ENCODE measurements at regions not wholly inside any gene's neighbourhood (a gene's known extent, or its start where the extent isn't known, plus 50 kb on each side); places are given as distances from the start of the nearest gene placed in this dataset.

- no peak overlapping the region for H3K4ac ChIP-seq (ENCODE audit: low read length)
- H3K27ac ChIP-seq (replicated peaks; ENCODE audit: low read length): no peak overlapping the region
- H4K91ac ChIP-seq (ENCODE audit: low read depth, low read length, poor library complexity): no peak overlapping the region
- no peaks in the 10 kb centered on the region for H3K9me3 ChIP-seq (replicated peaks in 1 of 2; ENCODE audit: control insufficient read depth in 2 of 2, insufficient read depth in 1 of 2, low read depth in 1 of 2, low read length in 2 of 2)
- no peak overlapping the region for H2AK5ac ChIP-seq (ENCODE audit: low read depth, low read length)
- no peak overlapping the region for H2BK12ac ChIP-seq (ENCODE audit: low read length)
- H3K79me1 ChIP-seq (ENCODE audit: low read depth, low read length): no peaks in the 10 kb centered on the region
- H3K4me3 ChIP-seq (ENCODE audit: low read length in 2 of 2): no peak overlapping the region
- no CpG with 5 or more reads among the region's 2 CpGs for WGBS, 2 donors (ENCODE audit: extremely low coverage in 2 of 2, insufficient read length in 2 of 2, insufficient replicate concordance in 1 of 2)
- H3K23ac ChIP-seq (ENCODE audit: low read depth, low read length, poor library complexity): no peak overlapping the region
- H3K18ac ChIP-seq (ENCODE audit: low read length): no peak overlapping the region
- no peak overlapping the region for H2BK120ac ChIP-seq (ENCODE audit: low read depth, low read length)
- no peak overlapping the region for H3K4me2 ChIP-seq (ENCODE audit: insufficient read depth, low read length, poor library complexity, severe bottlenecking)
- no peak overlapping the region for H3K14ac ChIP-seq (ENCODE audit: low read length)
- no peak for DNase-seq (ENCODE audit: low spot score)
- no peak overlapping the region for H2BK15ac ChIP-seq (ENCODE audit: low read length)
- no peak overlapping the region for H4K8ac ChIP-seq (ENCODE audit: low read depth, low read length)
- H3K9ac ChIP-seq (ENCODE audit: low read depth, low read length, poor library complexity): no peak overlapping the region
- no peaks in the 10 kb centered on the region for H3K27me3 ChIP-seq (ENCODE audit: control insufficient read depth in 3 of 3, insufficient read depth in 3 of 3, low read depth in 1 of 3, low read length in 3 of 3)
- no peak overlapping the region for H2AFZ ChIP-seq (ENCODE audit: low read length)
- H3K36me3 ChIP-seq (replicated peaks in 1 of 2; ENCODE audit: control insufficient read depth in 2 of 2, insufficient read depth in 2 of 2, low read length in 2 of 2): no peaks in the 10 kb centered on the region
- no peaks in the 10 kb centered on the region for H3K4me1 ChIP-seq (ENCODE audit: control insufficient read depth in 2 of 2, insufficient read depth in 1 of 2, low read depth in 1 of 2, low read length in 2 of 2)
- H2BK5ac ChIP-seq (ENCODE audit: low read length): no peak overlapping the region
Measured at GRCh38 chr5:117020999-117021398, 446.4 kb upstream of the SEMA6A start.

DNA sequence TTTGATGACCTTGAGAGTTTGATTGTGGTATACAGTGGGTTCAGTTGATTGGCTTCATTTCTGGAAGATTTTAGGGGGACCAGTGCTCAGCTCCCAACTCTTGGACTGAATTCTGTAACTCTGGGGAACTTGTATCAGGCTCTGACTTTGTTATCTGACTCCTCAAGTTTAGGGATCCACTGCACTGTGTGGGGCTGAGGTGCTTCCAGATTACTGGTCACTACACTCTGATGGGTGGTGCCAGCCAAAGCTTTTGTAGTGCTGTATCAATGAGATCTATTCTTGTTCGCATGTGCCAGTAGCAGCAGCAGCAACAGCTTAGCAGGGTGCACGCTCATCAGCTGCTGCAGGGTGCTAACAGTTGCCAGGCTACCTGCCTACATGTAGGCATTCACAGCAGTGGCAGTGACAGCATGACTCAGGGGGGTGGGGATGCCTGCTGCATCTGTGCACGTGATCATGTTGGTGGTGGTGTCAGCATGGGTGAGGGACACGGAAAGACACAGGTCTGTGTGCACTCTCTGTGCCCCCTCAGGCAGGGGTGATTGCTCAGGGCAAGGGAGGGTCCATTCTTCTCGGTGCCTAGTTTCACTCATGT is 438.8 kb upstream of the SEMA6A start:
- H2BK12ac ChIP-seq (ENCODE audit: low read length): peak overlapping the region; percentile 2
- no peak overlapping the region for H2AFZ ChIP-seq (ENCODE audit: low read length)
- peak overlapping the region in 1 of 2 donors; percentile 37 for H3K4me3 ChIP-seq (ENCODE audit: low read length in 2 of 2)
- WGBS, 2 donors (ENCODE audit: extremely low coverage in 2 of 2, insufficient read length in 2 of 2, insufficient replicate concordance in 1 of 2): no CpG with 5 or more reads among the region's 5 CpGs
- no peak overlapping the region for H3K27ac ChIP-seq (replicated peaks; ENCODE audit: low read length)
- no peak overlapping the region for H2BK15ac ChIP-seq (ENCODE audit: low read length)
- no peak for DNase-seq (ENCODE audit: low spot score)
- H3K4me1 ChIP-seq (ENCODE audit: control insufficient read depth in 2 of 2, insufficient read depth in 1 of 2, low read depth in 1 of 2, low read length in 2 of 2): peaks cover 0 to 5% of the 10 kb centered on the region in 2 donors
- H3K4me2 ChIP-seq (ENCODE audit: insufficient read depth, low read length, poor library complexity, severe bottlenecking): no peak overlapping the region
- H2AK5ac ChIP-seq (ENCODE audit: low read depth, low read length): no peak overlapping the region
- no peak overlapping the region for H3K4ac ChIP-seq (ENCODE audit: low read length)
- peaks cover 2 to 5% of the 10 kb centered on the region in 2 donors for H3K9me3 ChIP-seq (replicated peaks in 1 of 2; ENCODE audit: control insufficient read depth in 2 of 2, insufficient read depth in 1 of 2, low read depth in 1 of 2, low read length in 2 of 2)
- H2BK120ac ChIP-seq (ENCODE audit: low read depth, low read length): no peak overlapping the region
- no peak overlapping the region for H2BK5ac ChIP-seq (ENCODE audit: low read length)
- peak overlapping the region; percentile 81 for H3K18ac ChIP-seq (ENCODE audit: low read length)
- H3K14ac ChIP-seq (ENCODE audit: low read length): peak overlapping the region; percentile 0
- peaks cover 0 to 2% of the 10 kb centered on the region in 2 donors for H3K36me3 ChIP-seq (replicated peaks in 1 of 2; ENCODE audit: control insufficient read depth in 2 of 2, insufficient read depth in 2 of 2, low read length in 2 of 2)
- H3K79me1 ChIP-seq (ENCODE audit: low read depth, low read length): no peaks in the 10 kb centered on the region
- no peak overlapping the region for H4K91ac ChIP-seq (ENCODE audit: low read depth, low read length, poor library complexity)
- peak overlapping the region; percentile 60 for H3K9ac ChIP-seq (ENCODE audit: low read depth, low read length, poor library complexity)
- H3K23ac ChIP-seq (ENCODE audit: low read depth, low read length, poor library complexity): peak overlapping the region; percentile 16
- peak overlapping the region; percentile 67 for H4K8ac ChIP-seq (ENCODE audit: low read depth, low read length)
- no peaks in the 10 kb centered on the region for H3K27me3 ChIP-seq (ENCODE audit: control insufficient read depth in 3 of 3, insufficient read depth in 3 of 3, low read depth in 1 of 3, low read length in 3 of 3)

DNA sequence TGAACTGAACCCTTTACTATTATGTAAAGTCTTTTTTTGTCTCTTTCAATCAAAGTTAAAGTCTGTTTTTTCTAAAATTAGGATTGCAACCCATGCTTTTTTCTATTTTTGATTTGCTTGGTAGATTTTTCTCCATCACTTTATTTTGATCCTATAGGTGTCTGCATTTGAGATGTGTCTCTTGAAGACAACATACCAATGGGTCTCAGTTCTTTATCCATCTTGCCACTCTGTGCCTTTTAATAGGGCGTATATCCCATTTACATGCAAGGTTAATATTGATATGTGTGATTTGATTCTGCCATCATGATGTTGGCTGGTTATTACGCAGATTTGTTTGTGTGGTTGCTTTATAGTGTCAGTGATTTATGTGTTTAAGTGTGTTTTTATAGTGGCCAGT is 436.0 kb upstream of the SEMA6A start:
- H3K4me3 ChIP-seq (ENCODE audit: low read length in 2 of 2): no peak overlapping the region
- H2AK5ac ChIP-seq (ENCODE audit: low read depth, low read length): no peak overlapping the region
- H3K27me3 ChIP-seq (ENCODE audit: control insufficient read depth in 3 of 3, insufficient read depth in 3 of 3, low read depth in 1 of 3, low read length in 3 of 3): no peaks in the 10 kb centered on the region
- no peak overlapping the region for H2BK120ac ChIP-seq (ENCODE audit: low read depth, low read length)
- H2AFZ ChIP-seq (ENCODE audit: low read length): no peak overlapping the region
- H3K14ac ChIP-seq (ENCODE audit: low read length): no peak overlapping the region
- H3K4ac ChIP-seq (ENCODE audit: low read length): no peak overlapping the region
- H4K8ac ChIP-seq (ENCODE audit: low read depth, low read length): no peak overlapping the region
- no peaks in the 10 kb centered on the region for H3K79me1 ChIP-seq (ENCODE audit: low read depth, low read length)
- H3K9ac ChIP-seq (ENCODE audit: low read depth, low read length, poor library complexity): no peak overlapping the region
- peaks cover 2 to 8% of the 10 kb centered on the region in 2 donors for H3K9me3 ChIP-seq (replicated peaks in 1 of 2; ENCODE audit: control insufficient read depth in 2 of 2, insufficient read depth in 1 of 2, low read depth in 1 of 2, low read length in 2 of 2)
- H3K27ac ChIP-seq (replicated peaks; ENCODE audit: low read length): no peak overlapping the region
- no peak overlapping the region for H2BK15ac ChIP-seq (ENCODE audit: low read length)
- H2BK12ac ChIP-seq (ENCODE audit: low read length): no peak overlapping the region
- H3K18ac ChIP-seq (ENCODE audit: low read length): no peak overlapping the region
- no peak overlapping the region for H2BK5ac ChIP-seq (ENCODE audit: low read length)
- no peak overlapping the region for H3K23ac ChIP-seq (ENCODE audit: low read depth, low read length, poor library complexity)
- no CpG with 5 or more reads among the region's 2 CpGs for WGBS, 2 donors (ENCODE audit: extremely low coverage in 2 of 2, insufficient read length in 2 of 2, insufficient replicate concordance in 1 of 2)
- peaks cover 0 to 5% of the 10 kb centered on the region in 2 donors for H3K4me1 ChIP-seq (ENCODE audit: control insufficient read depth in 2 of 2, insufficient read depth in 1 of 2, low read depth in 1 of 2, low read length in 2 of 2)
- no peak overlapping the region for H3K4me2 ChIP-seq (ENCODE audit: insufficient read depth, low read length, poor library complexity, severe bottlenecking)
- H3K36me3 ChIP-seq (replicated peaks in 1 of 2; ENCODE audit: control insufficient read depth in 2 of 2, insufficient read depth in 2 of 2, low read length in 2 of 2): peaks cover 0 to 2% of the 10 kb centered on the region in 2 donors
- no peak overlapping the region for H4K91ac ChIP-seq (ENCODE audit: low read depth, low read length, poor library complexity)
- no peak for DNase-seq (ENCODE audit: low spot score)

DNA sequence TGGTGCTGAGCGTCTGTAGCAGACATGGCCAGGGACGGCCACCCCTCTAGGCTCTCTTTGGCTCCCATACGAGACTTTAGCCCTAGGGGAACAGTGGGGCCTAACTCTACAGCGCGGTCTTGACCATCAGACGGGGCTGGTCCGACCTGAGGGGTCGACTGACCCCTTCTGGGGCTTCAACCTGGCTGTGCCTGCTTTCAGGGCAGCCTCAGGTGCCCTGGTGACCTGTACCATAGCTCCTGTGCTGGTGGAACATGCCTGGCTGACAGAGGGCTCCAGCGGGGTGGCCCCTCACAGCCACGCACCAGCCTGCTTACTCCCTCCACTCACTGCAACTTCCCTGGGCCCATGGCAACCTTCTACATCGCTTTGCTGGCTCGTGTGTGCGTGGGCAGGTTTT is 423.4 kb upstream of the SEMA6A start:
- Histone ChIP-seq H3K27me3 (ENCODE audit: control insufficient read depth in 3 of 3, insufficient read depth in 3 of 3, low read depth in 1 of 3, low read length in 3 of 3) (no peaks in the 10 kb centered on the region), H3K79me1 (ENCODE audit: low read depth, low read length) (no peaks in the 10 kb centered on the region), H3K36me3 (replicated peaks in 1 of 2; ENCODE audit: control insufficient read depth in 2 of 2, insufficient read depth in 2 of 2, low read length in 2 of 2) (no peaks in the 10 kb centered on the region), H2BK12ac (ENCODE audit: low read length) (no peak overlapping the region), H2BK120ac (ENCODE audit: low read depth, low read length) (peak overlapping the region; percentile 88), H2BK15ac (ENCODE audit: low read length) (peak overlapping the region; percentile 86), H3K4me2 (ENCODE audit: insufficient read depth, low read length, poor library complexity, severe bottlenecking) (no peak overlapping the region), H3K9ac (ENCODE audit: low read depth, low read length, poor library complexity) (peak overlapping the region; percentile 50), H3K18ac (ENCODE audit: low read length) (peak overlapping the region; percentile 74), H2AK5ac (ENCODE audit: low read depth, low read length) (peak overlapping the region; percentile 18), H3K14ac (ENCODE audit: low read length) (peak overlapping the region; percentile 79), H3K4me1 (ENCODE audit: control insufficient read depth in 2 of 2, insufficient read depth in 1 of 2, low read depth in 1 of 2, low read length in 2 of 2) (no peaks in the 10 kb centered on the region), H3K4ac (ENCODE audit: low read length) (no peak overlapping the region), H4K8ac (ENCODE audit: low read depth, low read length) (peak overlapping the region; percentile 92), H3K23ac (ENCODE audit: low read depth, low read length, poor library complexity) (no peak overlapping the region), H3K9me3 (replicated peaks in 1 of 2; ENCODE audit: control insufficient read depth in 2 of 2, insufficient read depth in 1 of 2, low read depth in 1 of 2, low read length in 2 of 2) (no peaks in the 10 kb centered on the region), H2BK5ac (ENCODE audit: low read length) (no peak overlapping the region), H2AFZ (ENCODE audit: low read length) (no peak overlapping the region), H4K91ac (ENCODE audit: low read depth, low read length, poor library complexity) (no peak overlapping the region), H3K4me3 (ENCODE audit: low read length in 2 of 2) (no peak overlapping the region), H3K27ac (replicated peaks; ENCODE audit: low read length) (no peak overlapping the region)
- DNase-seq (ENCODE audit: low spot score): no peak
- WGBS, 2 donors (ENCODE audit: extremely low coverage in 2 of 2, insufficient read length in 2 of 2, insufficient replicate concordance in 1 of 2): no CpG with 5 or more reads among the region's 13 CpGs

Measured in neuronal stem cell (in vitro differentiated cells).